ENCODE measurements at regions not wholly inside any gene's neighbourhood (a gene's known extent, or its start where the extent isn't known, plus 50 kb on each side); places are given as distances from the start of the nearest gene placed in this dataset.

DNA sequence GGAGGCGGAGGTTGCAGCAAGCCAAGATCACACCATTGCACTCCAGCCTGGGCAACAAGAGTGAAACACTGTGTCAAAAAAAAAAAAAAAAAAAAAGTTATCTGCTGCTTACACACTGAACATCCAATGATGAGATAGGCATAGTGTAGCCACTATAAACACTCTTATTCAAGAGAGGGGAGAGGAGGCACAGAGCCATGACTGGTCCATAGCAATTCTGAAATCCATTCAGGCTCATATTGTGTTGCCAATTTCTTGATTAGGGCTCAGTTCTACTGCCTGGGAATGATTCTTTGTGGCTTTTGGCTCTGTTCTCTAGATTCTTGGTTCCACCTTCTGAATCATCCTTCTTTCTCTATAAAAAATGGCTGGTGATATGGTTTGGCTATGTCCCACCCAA, 136.1 kb downstream of the ZFP36L2 start:
- H3K9ac ChIP-seq (ENCODE audit: low read depth, low read length, poor library complexity): no peak overlapping the region
- H2AFZ ChIP-seq (ENCODE audit: low read length): no peak overlapping the region
- H3K27ac ChIP-seq (replicated peaks; ENCODE audit: low read length): no peak overlapping the region
- no CpG with 5 or more reads among the region's 1 CpG for WGBS, 2 donors (ENCODE audit: extremely low coverage in 2 of 2, insufficient read length in 2 of 2, insufficient replicate concordance in 1 of 2)
- H3K4ac ChIP-seq (ENCODE audit: low read length): no peak overlapping the region
- no peak overlapping the region for H3K23ac ChIP-seq (ENCODE audit: low read depth, low read length, poor library complexity)
- H2BK120ac ChIP-seq (ENCODE audit: low read depth, low read length): no peak overlapping the region
- H2AK5ac ChIP-seq (ENCODE audit: low read depth, low read length): no peak overlapping the region
- no peak overlapping the region for H2BK15ac ChIP-seq (ENCODE audit: low read length)
- no peak overlapping the region for H3K4me2 ChIP-seq (ENCODE audit: insufficient read depth, low read length, poor library complexity, severe bottlenecking)
- H3K27me3 ChIP-seq (ENCODE audit: control insufficient read depth in 3 of 3, insufficient read depth in 3 of 3, low read depth in 1 of 3, low read length in 3 of 3): no peaks in the 10 kb centered on the region
- peaks cover 13% of the 10 kb centered on the region in 2 donors for H3K4me1 ChIP-seq (ENCODE audit: control insufficient read depth in 2 of 2, insufficient read depth in 1 of 2, low read depth in 1 of 2, low read length in 2 of 2)
- H4K8ac ChIP-seq (ENCODE audit: low read depth, low read length): no peak overlapping the region
- H3K4me3 ChIP-seq (ENCODE audit: low read length in 2 of 2): no peak overlapping the region
- peaks cover 2 to 4% of the 10 kb centered on the region in 2 donors for H3K9me3 ChIP-seq (replicated peaks in 1 of 2; ENCODE audit: control insufficient read depth in 2 of 2, insufficient read depth in 1 of 2, low read depth in 1 of 2, low read length in 2 of 2)
- H2BK12ac ChIP-seq (ENCODE audit: low read length): no peak overlapping the region
- H3K18ac ChIP-seq (ENCODE audit: low read length): no peak overlapping the region
- H3K36me3 ChIP-seq (replicated peaks in 1 of 2; ENCODE audit: control insufficient read depth in 2 of 2, insufficient read depth in 2 of 2, low read length in 2 of 2): no peaks in the 10 kb centered on the region
- H2BK5ac ChIP-seq (ENCODE audit: low read length): no peak overlapping the region
- no peaks in the 10 kb centered on the region for H3K79me1 ChIP-seq (ENCODE audit: low read depth, low read length)
- no peak for DNase-seq (ENCODE audit: low spot score)
- no peak overlapping the region for H4K91ac ChIP-seq (ENCODE audit: low read depth, low read length, poor library complexity)
- H3K14ac ChIP-seq (ENCODE audit: low read length): no peak overlapping the region

DNA sequence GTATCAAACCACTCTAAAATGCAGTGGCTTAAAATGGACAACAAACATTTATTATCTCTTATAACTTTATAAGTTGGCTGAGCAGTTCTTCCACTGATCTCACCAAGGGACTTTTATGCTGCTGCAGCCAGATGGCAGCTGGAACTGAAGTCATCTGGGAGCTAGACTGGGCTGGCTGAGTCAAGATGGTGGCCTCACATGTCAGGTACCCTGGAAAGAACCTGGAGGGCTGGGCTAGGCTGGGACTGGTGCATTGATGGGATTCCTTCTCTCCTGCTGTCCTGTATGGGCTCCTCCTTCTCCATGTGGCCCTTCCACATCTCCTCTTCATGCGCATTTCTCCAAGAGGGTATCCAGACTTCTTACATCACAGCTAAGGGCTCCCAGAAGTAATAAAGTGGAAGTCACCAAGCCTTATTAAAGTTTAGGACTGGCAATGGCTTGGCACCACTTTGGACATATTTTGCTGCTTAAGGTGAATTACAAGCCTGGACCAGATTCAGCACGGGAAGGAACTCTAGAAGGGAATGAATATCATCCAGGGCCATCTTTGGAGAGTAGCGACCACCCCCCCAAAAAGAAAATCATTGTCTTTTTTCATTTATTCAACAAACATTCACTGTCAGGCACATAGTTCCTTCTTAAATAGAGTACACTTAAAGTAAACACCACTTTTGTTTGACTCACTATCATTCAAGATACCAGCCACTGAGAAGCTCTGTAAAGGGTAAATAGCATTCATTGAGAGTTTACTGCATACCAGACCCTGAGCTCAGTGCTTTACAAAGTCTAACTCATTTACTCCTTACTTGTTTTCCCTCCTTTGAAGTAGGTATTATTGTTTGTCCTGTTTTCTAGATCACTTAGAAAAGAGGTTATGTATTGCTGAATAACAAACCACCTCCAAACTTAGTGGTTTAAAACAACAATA, 138.0 kb downstream of the ZFP36L2 start:
- Histone ChIP-seq H2BK12ac (ENCODE audit: low read length) (no peak overlapping the region), H3K4me3 (ENCODE audit: low read length in 2 of 2) (no peak overlapping the region), H4K91ac (ENCODE audit: low read depth, low read length, poor library complexity) (no peak overlapping the region), H3K14ac (ENCODE audit: low read length) (no peak overlapping the region), H3K9ac (ENCODE audit: low read depth, low read length, poor library complexity) (no peak overlapping the region), H2AFZ (ENCODE audit: low read length) (no peak overlapping the region), H4K8ac (ENCODE audit: low read depth, low read length) (no peak overlapping the region), H3K9me3 (replicated peaks in 1 of 2; ENCODE audit: control insufficient read depth in 2 of 2, insufficient read depth in 1 of 2, low read depth in 1 of 2, low read length in 2 of 2) (peaks cover 2 to 4% of the 10 kb centered on the region in 2 donors), H3K27me3 (ENCODE audit: control insufficient read depth in 3 of 3, insufficient read depth in 3 of 3, low read depth in 1 of 3, low read length in 3 of 3) (no peaks in the 10 kb centered on the region), H3K36me3 (replicated peaks in 1 of 2; ENCODE audit: control insufficient read depth in 2 of 2, insufficient read depth in 2 of 2, low read length in 2 of 2) (no peaks in the 10 kb centered on the region), H3K79me1 (ENCODE audit: low read depth, low read length) (no peaks in the 10 kb centered on the region), H3K18ac (ENCODE audit: low read length) (no peak overlapping the region), H2BK5ac (ENCODE audit: low read length) (no peak overlapping the region), H3K27ac (replicated peaks; ENCODE audit: low read length) (no peak overlapping the region), H2BK120ac (ENCODE audit: low read depth, low read length) (no peak overlapping the region), H2AK5ac (ENCODE audit: low read depth, low read length) (no peak overlapping the region), H3K4ac (ENCODE audit: low read length) (no peak overlapping the region), H3K23ac (ENCODE audit: low read depth, low read length, poor library complexity) (no peak overlapping the region), H2BK15ac (ENCODE audit: low read length) (no peak overlapping the region), H3K4me2 (ENCODE audit: insufficient read depth, low read length, poor library complexity, severe bottlenecking) (no peak overlapping the region), H3K4me1 (ENCODE audit: control insufficient read depth in 2 of 2, insufficient read depth in 1 of 2, low read depth in 1 of 2, low read length in 2 of 2) (peaks cover 25 to 29% of the 10 kb centered on the region in 2 donors)
- WGBS, 2 donors (ENCODE audit: extremely low coverage in 2 of 2, insufficient read length in 2 of 2, insufficient replicate concordance in 1 of 2): no CpG with 5 or more reads among the region's 3 CpGs
- no peak for DNase-seq (ENCODE audit: low spot score)

DNA sequence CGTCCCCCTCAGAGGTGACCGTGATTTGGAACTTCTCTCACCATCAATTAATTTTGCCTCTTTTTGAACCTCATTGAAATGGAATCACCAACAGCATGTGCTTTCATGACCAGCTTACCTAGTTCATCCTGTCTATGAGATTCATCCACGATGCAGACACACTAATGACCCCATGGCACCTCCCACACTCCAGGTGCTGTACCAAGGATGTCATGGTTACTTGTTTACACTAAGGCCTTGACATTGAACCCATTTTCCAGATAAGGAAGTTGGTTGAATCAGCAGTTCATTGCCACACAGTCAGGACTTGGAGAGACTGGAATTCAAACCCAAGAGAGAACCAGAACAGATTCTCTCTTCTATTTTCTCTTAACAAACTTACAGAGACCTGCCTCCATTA, 139.0 kb downstream of the ZFP36L2 start:
- no peak overlapping the region for H2BK120ac ChIP-seq (ENCODE audit: low read depth, low read length)
- H2BK12ac ChIP-seq (ENCODE audit: low read length): no peak overlapping the region
- no CpG with 5 or more reads among the region's 3 CpGs for WGBS, 2 donors (ENCODE audit: extremely low coverage in 2 of 2, insufficient read length in 2 of 2, insufficient replicate concordance in 1 of 2)
- no peak overlapping the region for H4K91ac ChIP-seq (ENCODE audit: low read depth, low read length, poor library complexity)
- no peak overlapping the region for H2AFZ ChIP-seq (ENCODE audit: low read length)
- H3K27ac ChIP-seq (replicated peaks; ENCODE audit: low read length): no peak overlapping the region
- no peak overlapping the region for H3K18ac ChIP-seq (ENCODE audit: low read length)
- H3K4me1 ChIP-seq (ENCODE audit: control insufficient read depth in 2 of 2, insufficient read depth in 1 of 2, low read depth in 1 of 2, low read length in 2 of 2): peaks cover 34 to 39% of the 10 kb centered on the region in 2 donors
- DNase-seq (ENCODE audit: low spot score): no peak
- peaks cover 2 to 4% of the 10 kb centered on the region in 2 donors for H3K9me3 ChIP-seq (replicated peaks in 1 of 2; ENCODE audit: control insufficient read depth in 2 of 2, insufficient read depth in 1 of 2, low read depth in 1 of 2, low read length in 2 of 2)
- H3K36me3 ChIP-seq (replicated peaks in 1 of 2; ENCODE audit: control insufficient read depth in 2 of 2, insufficient read depth in 2 of 2, low read length in 2 of 2): no peaks in the 10 kb centered on the region
- H2BK5ac ChIP-seq (ENCODE audit: low read length): no peak overlapping the region
- H3K4ac ChIP-seq (ENCODE audit: low read length): no peak overlapping the region
- no peak overlapping the region for H4K8ac ChIP-seq (ENCODE audit: low read depth, low read length)
- H2AK5ac ChIP-seq (ENCODE audit: low read depth, low read length): no peak overlapping the region
- no peak overlapping the region for H3K4me3 ChIP-seq (ENCODE audit: low read length in 2 of 2)
- no peaks in the 10 kb centered on the region for H3K79me1 ChIP-seq (ENCODE audit: low read depth, low read length)
- H2BK15ac ChIP-seq (ENCODE audit: low read length): no peak overlapping the region
- H3K23ac ChIP-seq (ENCODE audit: low read depth, low read length, poor library complexity): no peak overlapping the region
- no peak overlapping the region for H3K9ac ChIP-seq (ENCODE audit: low read depth, low read length, poor library complexity)
- no peak overlapping the region for H3K14ac ChIP-seq (ENCODE audit: low read length)
- no peak overlapping the region for H3K4me2 ChIP-seq (ENCODE audit: insufficient read depth, low read length, poor library complexity, severe bottlenecking)
- no peaks in the 10 kb centered on the region for H3K27me3 ChIP-seq (ENCODE audit: control insufficient read depth in 3 of 3, insufficient read depth in 3 of 3, low read depth in 1 of 3, low read length in 3 of 3)

- no peaks in the 10 kb centered on the region for H3K79me1 ChIP-seq (ENCODE audit: low read depth, low read length)
- no peak overlapping the region for H2BK5ac ChIP-seq (ENCODE audit: low read length)
- H3K18ac ChIP-seq (ENCODE audit: low read length): peak overlapping the region; percentile 76
- peak overlapping the region; percentile 58 for H2AFZ ChIP-seq (ENCODE audit: low read length)
- no peak overlapping the region for H3K4me3 ChIP-seq (ENCODE audit: low read length in 2 of 2)
- no CpG with 5 or more reads among the region's 14 CpGs for WGBS, 2 donors (ENCODE audit: extremely low coverage in 2 of 2, insufficient read length in 2 of 2, insufficient replicate concordance in 1 of 2)
- H3K27ac ChIP-seq (replicated peaks; ENCODE audit: low read length): peak overlapping the region; percentile 59
- H3K14ac ChIP-seq (ENCODE audit: low read length): peak overlapping the region; percentile 49
- no peak overlapping the region for H2BK120ac ChIP-seq (ENCODE audit: low read depth, low read length)
- H2BK15ac ChIP-seq (ENCODE audit: low read length): peak overlapping the region; percentile 30
- H2BK12ac ChIP-seq (ENCODE audit: low read length): peak overlapping the region; percentile 35
- H3K4ac ChIP-seq (ENCODE audit: low read length): peak overlapping the region; percentile 69
- no peak overlapping the region for H3K9ac ChIP-seq (ENCODE audit: low read depth, low read length, poor library complexity)
- peaks cover 34 to 43% of the 10 kb centered on the region in 2 donors for H3K4me1 ChIP-seq (ENCODE audit: control insufficient read depth in 2 of 2, insufficient read depth in 1 of 2, low read depth in 1 of 2, low read length in 2 of 2)
- H3K23ac ChIP-seq (ENCODE audit: low read depth, low read length, poor library complexity): no peak overlapping the region
- peaks cover 2 to 4% of the 10 kb centered on the region in 2 donors for H3K9me3 ChIP-seq (replicated peaks in 1 of 2; ENCODE audit: control insufficient read depth in 2 of 2, insufficient read depth in 1 of 2, low read depth in 1 of 2, low read length in 2 of 2)
- no peak overlapping the region for H4K91ac ChIP-seq (ENCODE audit: low read depth, low read length, poor library complexity)
- H3K4me2 ChIP-seq (ENCODE audit: insufficient read depth, low read length, poor library complexity, severe bottlenecking): no peak overlapping the region
- no peaks in the 10 kb centered on the region for H3K36me3 ChIP-seq (replicated peaks in 1 of 2; ENCODE audit: control insufficient read depth in 2 of 2, insufficient read depth in 2 of 2, low read length in 2 of 2)
- no peaks in the 10 kb centered on the region for H3K27me3 ChIP-seq (ENCODE audit: control insufficient read depth in 3 of 3, insufficient read depth in 3 of 3, low read depth in 1 of 3, low read length in 3 of 3)
- DNase-seq (ENCODE audit: low spot score): no peak
- peak overlapping the region; percentile 33 for H4K8ac ChIP-seq (ENCODE audit: low read depth, low read length)
- peak overlapping the region; percentile 58 for H2AK5ac ChIP-seq (ENCODE audit: low read depth, low read length)
Measured at GRCh38 chr2:43086451-43087221, 139.8 kb downstream of the ZFP36L2 start.

Measured in neuronal stem cell (in vitro differentiated cells).